HUES64 (cell line): ENCODE measurements at regions not wholly inside any gene's neighbourhood (a gene's known extent, or its start where the extent isn't known, plus 50 kb on each side); places are given as distances from the start of the nearest gene placed in this dataset.

Source experiments
- H3K27ac ChIP-seq: 2 replicates; pipeline ENCODE4 v1.7.0; 2013; ENCODE audit warnings: low read depth, low read length, inconsistent platforms
- H3K27me3 ChIP-seq: 2 replicates; pipeline ENCODE4 v1.6.1; 2013; ENCODE audit warnings: mild to moderate bottlenecking, low read length; ENCODE audit not compliant: insufficient read depth
- H3K36me3 ChIP-seq: 2 replicates; pipeline ENCODE4 v1.6.1; 2013; ENCODE audit warnings: mild to moderate bottlenecking, low read length; ENCODE audit not compliant: insufficient read depth
- H3K4me1 ChIP-seq: 2 replicates; pipeline ENCODE4 v1.6.1; 2013; ENCODE audit warnings: mild to moderate bottlenecking, low read length, moderate library complexity; ENCODE audit not compliant: insufficient read depth
- H3K4me3 ChIP-seq: 2 replicates; pipeline ENCODE4 v1.5.1; 2013; ENCODE audit warnings: mild to moderate bottlenecking, low read length, moderate library complexity
- H3K9ac ChIP-seq: 2 replicates; pipeline ENCODE4 v1.6.1; 2013; ENCODE audit warnings: mild to moderate bottlenecking, low read depth, low read length
- H3K9me3 ChIP-seq: 2 replicates; pipeline ENCODE4 v1.6.1; 2013; ENCODE audit warnings: low read depth, low read length; ENCODE audit not compliant: insufficient read depth
- WGBS: fragments of 150-250, 120-280 bp; methylation state at CpG from one replicate; pipeline ENCODE4 v1.1.7; 2013; ENCODE audit warnings: missing lambda C conversion rate; 5-methylcytosine and 5-hydroxymethylcytosine counted together

GRCh38 chr14:43204816-43205215 is 1302.3 kb downstream of the FSCB start:
- no peak overlapping the region for H3K4me3 ChIP-seq
- 0 out of 2 replicates have a peak, but pooled peaks cover 3% of the 10 kb centered on the region for H3K4me1 ChIP-seq
- H3K9ac ChIP-seq: no peak overlapping the region
- no peak overlapping the region for H3K27ac ChIP-seq
- no peaks in the 10 kb centered on the region for H3K9me3 ChIP-seq
- WGBS: 95% methylated on average over 2 of the region's 2 CpGs
- H3K27me3 ChIP-seq: no peaks in the 10 kb centered on the region
- H3K36me3 ChIP-seq: no peaks in the 10 kb centered on the region

GRCh38 chr14:43200519-43200918 is 1306.6 kb downstream of the FSCB start:
- Histone ChIP-seq H3K27ac (no peak overlapping the region), H3K4me1 (0 out of 2 replicates have a peak, but pooled peaks cover 3% of the 10 kb centered on the region), H3K9ac (no peak overlapping the region), H3K27me3 (no peaks in the 10 kb centered on the region), H3K36me3 (no peaks in the 10 kb centered on the region), H3K9me3 (no peaks in the 10 kb centered on the region), H3K4me3 (no peak overlapping the region)
- WGBS: no CpG with 5 or more reads among the region's 1 CpG

- H3K4me3 ChIP-seq: no peak overlapping the region
- H3K27me3 ChIP-seq: no peaks in the 10 kb centered on the region
- no peaks in the 10 kb centered on the region for H3K9me3 ChIP-seq
- WGBS: 100% methylated on average over 1 of the region's 2 CpGs
- H3K36me3 ChIP-seq: no peaks in the 10 kb centered on the region
- H3K9ac ChIP-seq: no peak overlapping the region
- H3K4me1 ChIP-seq: no peaks in the 10 kb centered on the region
- no peak overlapping the region for H3K27ac ChIP-seq
Observed at GRCh38 chr14:43198465-43198864, 1308.6 kb downstream of the FSCB start.

- 77% methylated on average over 3 of the region's 3 CpGs for WGBS
- no peak overlapping the region for H3K4me3 ChIP-seq
Observed at GRCh38 chr14:43184540-43184939, 1322.5 kb downstream of the FSCB start.

GRCh38 chr14:43183916-43184315 is 1323.2 kb downstream of the FSCB start:
- Histone ChIP-seq H3K4me1 (peaks cover 14% of the 10 kb centered on the region; the same call in 1 of the 2 replicates), H3K9ac (no peak overlapping the region), H3K27me3 (no peaks in the 10 kb centered on the region), H3K27ac (peak overlapping the region; percentile 50; the same call in 1 of the 2 replicates), H3K36me3 (no peaks in the 10 kb centered on the region), H3K9me3 (no peaks in the 10 kb centered on the region), H3K4me3 (no peak overlapping the region)
- 96% methylated on average over 3 of the region's 3 CpGs for WGBS

More at GRCh38 chr14:43184540-43184939, 1322.5 kb downstream of the FSCB start:
- Histone ChIP-seq H3K27me3 (no peaks in the 10 kb centered on the region), H3K27ac (peak overlapping the region; percentile 29; the same call in 1 of the 2 replicates), H3K9me3 (no peaks in the 10 kb centered on the region), H3K4me1 (peaks cover 14% of the 10 kb centered on the region; the same call in 1 of the 2 replicates), H3K9ac (no peak overlapping the region), H3K36me3 (no peaks in the 10 kb centered on the region)

- Histone ChIP-seq H3K4me3 (no peak overlapping the region), H3K27me3 (no peaks in the 10 kb centered on the region), H3K27ac (no peak overlapping the region), H3K4me1 (no peaks in the 10 kb centered on the region), H3K36me3 (no peaks in the 10 kb centered on the region), H3K9me3 (no peaks in the 10 kb centered on the region), H3K9ac (no peak overlapping the region)
- 89% methylated on average over 2 of the region's 2 CpGs for WGBS
Observed at GRCh38 chr14:43175896-43176295, 1331.2 kb downstream of the FSCB start.

- Histone ChIP-seq H3K27me3 (no peaks in the 10 kb centered on the region), H3K27ac (no peak overlapping the region), H3K4me1 (no peaks in the 10 kb centered on the region), H3K36me3 (no peaks in the 10 kb centered on the region), H3K9me3 (no peaks in the 10 kb centered on the region), H3K4me3 (no peak overlapping the region), H3K9ac (no peak overlapping the region)
Observed at GRCh38 chr14:43172899-43173548, 1334.1 kb downstream of the FSCB start.

- 90% methylated on average over 2 of the region's 2 CpGs for WGBS
- no peak overlapping the region for H3K9ac ChIP-seq
- no peaks in the 10 kb centered on the region for H3K9me3 ChIP-seq
- H3K4me1 ChIP-seq: no peaks in the 10 kb centered on the region
- no peak overlapping the region for H3K4me3 ChIP-seq
- H3K36me3 ChIP-seq: no peaks in the 10 kb centered on the region
- H3K27me3 ChIP-seq: no peaks in the 10 kb centered on the region
- H3K27ac ChIP-seq: no peak overlapping the region
Observed at GRCh38 chr14:43169722-43170121, 1337.4 kb downstream of the FSCB start.

GRCh38 chr14:43168371-43168925 is 1338.6 kb downstream of the FSCB start:
- Histone ChIP-seq H3K27me3 (no peaks in the 10 kb centered on the region), H3K9me3 (no peaks in the 10 kb centered on the region), H3K27ac (no peak overlapping the region), H3K4me1 (no peaks in the 10 kb centered on the region), H3K4me3 (no peak overlapping the region), H3K36me3 (no peaks in the 10 kb centered on the region), H3K9ac (no peak overlapping the region)
- 89% methylated on average over 1 of the region's 1 CpG for WGBS

GRCh38 chr14:43166163-43166562 is 1340.9 kb downstream of the FSCB start:
- H3K9me3 ChIP-seq: no peaks in the 10 kb centered on the region
- 100% methylated on average over 1 of the region's 2 CpGs for WGBS
- no peak overlapping the region for H3K4me3 ChIP-seq
- H3K36me3 ChIP-seq: no peaks in the 10 kb centered on the region
- no peaks in the 10 kb centered on the region for H3K4me1 ChIP-seq
- H3K9ac ChIP-seq: no peak overlapping the region
- no peaks in the 10 kb centered on the region for H3K27me3 ChIP-seq
- H3K27ac ChIP-seq: no peak overlapping the region

- Histone ChIP-seq H3K27me3 (no peaks in the 10 kb centered on the region), H3K27ac (no peak overlapping the region), H3K4me3 (no peak overlapping the region), H3K9ac (no peak overlapping the region), H3K36me3 (no peaks in the 10 kb centered on the region), H3K9me3 (no peaks in the 10 kb centered on the region), H3K4me1 (no peaks in the 10 kb centered on the region)
- WGBS: 100% methylated on average over 2 of the region's 2 CpGs
Observed at GRCh38 chr14:43165651-43166050, 1341.4 kb downstream of the FSCB start.
